ENCODE measurements at regions not wholly inside any gene's neighbourhood (a gene's known extent, or its start where the extent isn't known, plus 50 kb on each side); places are given as distances from the start of the nearest gene placed in this dataset.

- Histone ChIP-seq H3K4me1 (no peaks in the 10 kb centered on the region), H3K9me3 (replicated peaks in 1 of 11) (no peaks in the 10 kb centered on the region), H3K36me3 (no peaks in the 10 kb centered on the region), H3K4me3 (no peak overlapping the region), H3K27ac (no peak overlapping the region), H3K4me2 (no peak overlapping the region), H3K9ac (no peak overlapping the region), H4K20me1 (no peaks in the 10 kb centered on the region), H3K27me3 (no peaks in the 10 kb centered on the region)
- TF ChIP-seq Cebpa-rat (IDR thresholded peaks at IDR 0.05) = no peak
These were observed 191.4 kb upstream of the RORA start for GRCh38 chr15:61420546-61420945.

GRCh38 chr15:61415617-61416120 is 186.6 kb upstream of the RORA start:
- no peak overlapping the region for H3K4me3 ChIP-seq
- H4K20me1 ChIP-seq = no peaks in the 10 kb centered on the region
- no peak overlapping the region for H3K27ac ChIP-seq
- no peaks in the 10 kb centered on the region for H3K4me1 ChIP-seq
- no peaks in the 10 kb centered on the region for H3K9me3 ChIP-seq (replicated peaks in 1 of 11)
- H3K9ac ChIP-seq = no peak overlapping the region
- no peak overlapping the region for H3K4me2 ChIP-seq
- H3K27me3 ChIP-seq = no peaks in the 10 kb centered on the region
- H3K36me3 ChIP-seq = no peaks in the 10 kb centered on the region
- no peak for TF ChIP-seq Cebpa-rat (IDR thresholded peaks at IDR 0.05)

GRCh38 chr15:61411902-61412510 is 182.9 kb upstream of the RORA start:
- no peaks in the 10 kb centered on the region for H3K9me3 ChIP-seq (replicated peaks in 1 of 11)
- no peak overlapping the region for H3K9ac ChIP-seq
- no peaks in the 10 kb centered on the region for H3K27me3 ChIP-seq
- no peaks in the 10 kb centered on the region for H3K36me3 ChIP-seq
- TF ChIP-seq Cebpa-rat (IDR thresholded peaks at IDR 0.05) = no peak
- no peak overlapping the region for H3K4me3 ChIP-seq
- no peaks in the 10 kb centered on the region for H4K20me1 ChIP-seq
- no peaks in the 10 kb centered on the region for H3K4me1 ChIP-seq
- H3K27ac ChIP-seq = no peak overlapping the region
- H3K4me2 ChIP-seq = no peak overlapping the region

- no peak for TF ChIP-seq Cebpa-rat (IDR thresholded peaks at IDR 0.05)
- Histone ChIP-seq H4K20me1 (no peaks in the 10 kb centered on the region), H3K36me3 (no peaks in the 10 kb centered on the region), H3K9ac (no peak overlapping the region), H3K4me1 (no peaks in the 10 kb centered on the region), H3K4me3 (no peak overlapping the region), H3K27me3 (no peaks in the 10 kb centered on the region), H3K27ac (no peak overlapping the region), H3K4me2 (no peak overlapping the region), H3K9me3 (replicated peaks in 1 of 11) (no peaks in the 10 kb centered on the region)
These were observed 181.6 kb upstream of the RORA start for GRCh38 chr15:61410662-61411061.

GRCh38 chr15:61404567-61404966 is 175.5 kb upstream of the RORA start:
- TF ChIP-seq Cebpa-rat (IDR thresholded peaks at IDR 0.05) = no peak
- Histone ChIP-seq H3K4me2 (no peak overlapping the region), H3K9me3 (replicated peaks in 1 of 11) (no peaks in the 10 kb centered on the region), H3K27ac (no peak overlapping the region), H3K36me3 (no peaks in the 10 kb centered on the region), H3K9ac (no peak overlapping the region), H3K4me1 (no peaks in the 10 kb centered on the region), H3K27me3 (no peaks in the 10 kb centered on the region), H3K4me3 (no peak overlapping the region), H4K20me1 (no peaks in the 10 kb centered on the region)

GRCh38 chr15:61403884-61404283 is 174.8 kb upstream of the RORA start:
- Histone ChIP-seq H3K9ac (no peak overlapping the region), H3K4me3 (no peak overlapping the region), H4K20me1 (no peaks in the 10 kb centered on the region), H3K27ac (no peak overlapping the region), H3K4me1 (no peaks in the 10 kb centered on the region), H3K4me2 (no peak overlapping the region), H3K9me3 (replicated peaks in 1 of 11) (peaks cover 0 to 6% (median 0%) of the 10 kb centered on the region in 11 experiments; a peak in 7 of 22 replicates), H3K27me3 (no peaks in the 10 kb centered on the region), H3K36me3 (no peaks in the 10 kb centered on the region)
- TF ChIP-seq Cebpa-rat (IDR thresholded peaks at IDR 0.05) = no peak

- Histone ChIP-seq H3K4me3 (no peak overlapping the region), H3K36me3 (no peaks in the 10 kb centered on the region), H3K4me1 (no peaks in the 10 kb centered on the region), H3K9me3 (replicated peaks in 1 of 11) (peaks cover 0 to 21% (median 5%) of the 10 kb centered on the region in 11 experiments; a peak in 9 of 22 replicates), H3K4me2 (no peak overlapping the region), H3K9ac (no peak overlapping the region), H3K27ac (no peak overlapping the region), H4K20me1 (no peaks in the 10 kb centered on the region), H3K27me3 (no peaks in the 10 kb centered on the region)
- TF ChIP-seq Cebpa-rat (IDR thresholded peaks at IDR 0.05) = peak in 1 of 11 experiments; percentile 57; a peak in 2 of 22 replicates
These were observed 173.0 kb upstream of the RORA start for GRCh38 chr15:61401903-61402698.

GRCh38 chr15:61398310-61398709 is 169.2 kb upstream of the RORA start:
- H3K27me3 ChIP-seq = no peaks in the 10 kb centered on the region
- H3K4me1 ChIP-seq = 0 out of 20 replicates have a peak, but pooled peaks cover 0 to 4% (median 0%) of the 10 kb centered on the region in 10 experiments
- H3K27ac ChIP-seq = peak overlapping the region in 1 of 11 experiments; percentile 15; a peak in 2 of 22 replicates
- H4K20me1 ChIP-seq = no peaks in the 10 kb centered on the region
- H3K4me2 ChIP-seq = no peak overlapping the region
- TF ChIP-seq Cebpa-rat (IDR thresholded peaks at IDR 0.05) = no peak
- peaks cover 0 to 21% (median 5%) of the 10 kb centered on the region in 11 experiments; a peak in 9 of 22 replicates for H3K9me3 ChIP-seq (replicated peaks in 1 of 11)
- H3K36me3 ChIP-seq = no peaks in the 10 kb centered on the region
- no peak overlapping the region for H3K4me3 ChIP-seq
- no peak overlapping the region for H3K9ac ChIP-seq

- Histone ChIP-seq H4K20me1 (no peaks in the 10 kb centered on the region), H3K27ac (no peak overlapping the region), H3K9me3 (replicated peaks in 1 of 11) (peaks cover 0 to 21% (median 5%) of the 10 kb centered on the region in 11 experiments; a peak in 9 of 22 replicates), H3K36me3 (no peaks in the 10 kb centered on the region), H3K4me1 (0 out of 20 replicates have a peak, but pooled peaks cover 0 to 4% (median 0%) of the 10 kb centered on the region in 10 experiments), H3K4me2 (no peak overlapping the region), H3K9ac (no peak overlapping the region), H3K27me3 (no peaks in the 10 kb centered on the region), H3K4me3 (no peak overlapping the region)
- TF ChIP-seq Cebpa-rat (IDR thresholded peaks at IDR 0.05) = no peak
These were observed 167.3 kb upstream of the RORA start for GRCh38 chr15:61396235-61396919.
